Panc1 (cell line): ENCODE measurements at regions not wholly inside any gene's neighbourhood (a gene's known extent, or its start where the extent isn't known, plus 50 kb on each side); places are given as distances from the start of the nearest gene placed in this dataset.

ENCODE experiments used
- ATAC-seq: fragments of 200-7000 bp; cut with Tn5 transposase; 2 replicates; pipeline ENCODE4 v1.9.1; 2020; ENCODE audit warnings: mild to moderate bottlenecking, moderate library complexity
- BruUV-seq: library from RNA; stranded (reverse); fragments of 400-500 nt; replicated peaks from 2 replicates; lab custom pipeline; 2021; lab: Mats Ljungman, UMichigan
- CTCF ChIA-PET: fragments of 300-600 bp; sonication (Branson Sonifier 250); formaldehyde crosslinking; loops from one replicate; lab custom pipeline; 2022; ENCODE audit warnings: antibody characterized with exemption; lab: Charles Lee
- POLR2A ChIA-PET: fragments of 300-600 bp; sonication (Branson Sonifier 250); formaldehyde crosslinking; loops from one replicate; lab custom pipeline; 2022; ENCODE audit warnings: antibody characterized with exemption; lab: Charles Lee
- DNase-seq: peaks from one replicate; pipeline ENCODE4 v3.0.0-alpha.2; 2010; ENCODE audit warnings: low read depth, low spot score
- H3K27ac ChIP-seq: 2 replicates; pipeline ENCODE4 v1.5.1; 2011; ENCODE audit warnings: mild to moderate bottlenecking, low read length, inconsistent platforms
- H3K27me3 ChIP-seq: fragments of 200-500 bp; sonication (Bioruptor generic); 2 replicates; pipeline ENCODE4 v1.6.0; 2014; ENCODE audit warnings: low read length, inconsistent platforms; ENCODE audit not compliant: control insufficient read depth, insufficient read depth
- H3K36me3 ChIP-seq: fragments of 200-500 bp; sonication (Bioruptor generic); 2 replicates; pipeline ENCODE4 v1.5.1; 2014; ENCODE audit warnings: inconsistent platforms, mild to moderate bottlenecking, low read length, moderate library complexity; ENCODE audit not compliant: control insufficient read depth, insufficient read depth
- H3K4me1 ChIP-seq: 2 replicates; pipeline ENCODE4 v1.5.1; 2011; ENCODE audit warnings: inconsistent platforms, mild to moderate bottlenecking, low read length, moderate library complexity; ENCODE audit not compliant: control insufficient read depth, insufficient read depth
- H3K4me3 ChIP-seq, 2 experiments: 2 replicates each; pipeline ENCODE4 v1.5.1; 2011 to 2012; ENCODE audit warnings: low read depth in 2 of 2, low read length in 2 of 2, mild to moderate bottlenecking in 2 of 2, inconsistent platforms in 1 of 2, moderate library complexity in 1 of 2
- H3K9me3 ChIP-seq: fragments of 200-500 bp; sonication (Bioruptor generic); 2 replicates; pipeline ENCODE4 v1.5.1; 2014; ENCODE audit warnings: low read depth, mild to moderate bottlenecking, inconsistent platforms, low read length, moderate library complexity; ENCODE audit not compliant: control insufficient read depth, insufficient read depth
- CTCF ChIP-seq: fragments of 450-650 bp; IDR thresholded peaks from 2 replicates; pipeline ENCODE4 v1.5.1; 2017; ENCODE audit warnings: mild to moderate bottlenecking
- POLR2AphosphoS5 ChIP-seq: IDR thresholded peaks from 2 replicates; pipeline ENCODE4 v1.6.1; 2012; ENCODE audit warnings: mild to moderate bottlenecking, low read depth, low read length, moderate library complexity
- REST ChIP-seq, 2 experiments: IDR thresholded peaks; 2 replicates each; pipeline ENCODE4 v1.6.1; 2011 to 2012; ENCODE audit warnings: low read depth in 2 of 2, control low read depth in 1 of 2, low read length in 1 of 2, mild to moderate bottlenecking in 1 of 2, moderate library complexity in 1 of 2; ENCODE audit not compliant: insufficient read depth in 1 of 2
- SIN3A ChIP-seq: IDR thresholded peaks from 2 replicates; pipeline ENCODE4 v1.6.1; 2012; ENCODE audit warnings: low read depth, mild to moderate bottlenecking, low read length, moderate library complexity, borderline replicate concordance; ENCODE audit not compliant: insufficient read depth
- TCF7L2 ChIP-seq: IDR thresholded peaks from 2 replicates; pipeline ENCODE4 v1.6.1; 2011; ENCODE audit warnings: mild to moderate bottlenecking, low read depth, low read length, inconsistent platforms
- in situ Hi-C: cut with HindIII; loops from 2 replicates; pipeline ENCODE4 v1.10.0; 2016; ENCODE audit warnings: low sequenced_read_pairs, low pct_unique_long_range_greater_than_20kb
- intact Hi-C: fragments of 100-400 bp; cut with micrococcal nuclease; formaldehyde crosslinking; loops from one replicate; pipeline ENCODE4 v1.10.0; 2022; ENCODE audit not compliant: unreplicated experiment

- no peak overlapping the region for H3K27ac ChIP-seq
- TF ChIP-seq TCF7L2 (no peak), REST (IDR thresholded peaks at IDR 0.05; ENCODE audit: insufficient read depth in 1 of 2, low read depth in 2 of 2, low read length in 1 of 2) (no peak), CTCF (no peak), POLR2AphosphoS5 (no peak), SIN3A (no peak)
- no peak overlapping the region for H3K4me3 ChIP-seq
- H3K9me3 ChIP-seq, result no peaks in the 10 kb centered on the region
- no peaks in the 10 kb centered on the region for H3K4me1 ChIP-seq
- CTCF ChIA-PET, result no interaction called here
- ATAC-seq, result no peak
- in situ Hi-C loops, result no loop called here
- BruUV-seq, result no TSS peak
- no peaks in the 10 kb centered on the region for H3K36me3 ChIP-seq
- POLR2A ChIA-PET, result no interaction called here
- intact Hi-C loops, result no loop called here
- DNase-seq, result no peak
- H3K27me3 ChIP-seq, result no peaks in the 10 kb centered on the region
Measured at GRCh38 chr13:61021838-61022237, 393.8 kb downstream of the PCDH20 start.

GRCh38 chr13:61013796-61014195 is 401.9 kb downstream of the PCDH20 start:
- no peak overlapping the region for H3K4me3 ChIP-seq
- ATAC-seq, result no peak
- POLR2A ChIA-PET, result no interaction called here

More at GRCh38 chr13:61013796-61014195, 401.9 kb downstream of the PCDH20 start:
- TF ChIP-seq REST (IDR thresholded peaks at IDR 0.05; ENCODE audit: insufficient read depth in 1 of 2, low read depth in 2 of 2, low read length in 1 of 2) (no peak), TCF7L2 (no peak), POLR2AphosphoS5 (no peak), SIN3A (no peak), CTCF (no peak)
- DNase-seq, result no peak
- Histone ChIP-seq H3K9me3 (no peaks in the 10 kb centered on the region), H3K27ac (no peak overlapping the region), H3K27me3 (no peaks in the 10 kb centered on the region), H3K4me1 (no peaks in the 10 kb centered on the region), H3K36me3 (no peaks in the 10 kb centered on the region)
- in situ Hi-C loops, result no loop called here
- intact Hi-C loops, result no loop called here
- BruUV-seq, result no TSS peak
- CTCF ChIA-PET, result no interaction called here
